SK-N-SH treated with all-trans-retinoic acid at 6 μM for 48 hours (cell line): ENCODE measurements at regions not wholly inside any gene's neighbourhood (a gene's known extent, or its start where the extent isn't known, plus 50 kb on each side); places are given as distances from the start of the nearest gene placed in this dataset.

ENCODE experiments used
- ATAC-seq: fragments of 200-7000 bp; cut with Tn5 transposase; 3 replicates; pipeline ENCODE4 v1.9.1; 2020; ENCODE audit warnings: mild to moderate bottlenecking, moderate library complexity
- ARNTL ChIP-seq: fragments of 450-650 bp; formaldehyde crosslinking; IDR thresholded peaks from 2 replicates; pipeline ENCODE4 v1.5.0; 2020; ENCODE audit warnings: low read depth, mild to moderate bottlenecking, moderate library complexity, borderline replicate concordance
- BACH2 ChIP-seq: fragments of 250-450 bp; sonication (Bioruptor Pico); IDR thresholded peaks from 2 replicates; pipeline ENCODE4 v1.9.0; 2021; ENCODE audit warnings: mild to moderate bottlenecking, borderline replicate concordance
- CSDC2 ChIP-seq: fragments of 250-450 bp; sonication (Bioruptor Pico); IDR thresholded peaks from 2 replicates; pipeline ENCODE4 v1.5.0; 2020; ENCODE audit warnings: mild to moderate bottlenecking, moderate library complexity
- ESRRG ChIP-seq: fragments of 250-450 bp; sonication (Bioruptor Pico); IDR thresholded peaks from 2 replicates; pipeline ENCODE4 v1.6.1; 2021; ENCODE audit warnings: mild to moderate bottlenecking
- PPARA ChIP-seq: fragments of 250-450 bp; sonication (Bioruptor Pico); IDR thresholded peaks from 2 replicates; pipeline ENCODE4 v1.5.0; 2020; ENCODE audit warnings: mild to moderate bottlenecking, borderline replicate concordance
- RARB ChIP-seq: fragments of 250-450 bp; sonication (Bioruptor Pico); IDR thresholded peaks from 2 replicates; pipeline ENCODE4 v1.8.0; 2021; ENCODE audit warnings: mild to moderate bottlenecking, moderate library complexity
- TCF4 ChIP-seq: fragments of 250-450 bp; sonication (Bioruptor Pico); IDR thresholded peaks from 2 replicates; pipeline ENCODE4 v1.8.0; 2021; ENCODE audit warnings: mild to moderate bottlenecking, moderate library complexity, borderline replicate concordance
- ZC3H10 ChIP-seq: fragments of 250-450 bp; sonication (Bioruptor Pico); IDR thresholded peaks from 2 replicates; pipeline ENCODE4 v1.5.1; 2021; ENCODE audit warnings: mild to moderate bottlenecking, moderate library complexity
- ZFP3 ChIP-seq: fragments of 250-450 bp; sonication (Bioruptor Pico); IDR thresholded peaks from 2 replicates; pipeline ENCODE4 v1.5.0; 2020; ENCODE audit warnings: mild to moderate bottlenecking, moderate library complexity
- ZFP30 ChIP-seq: fragments of 450-650 bp; formaldehyde crosslinking; IDR thresholded peaks from 2 replicates; pipeline ENCODE4 v1.5.0; 2022; ENCODE audit warnings: mild to moderate bottlenecking, moderate library complexity
- ZNF70 ChIP-seq: fragments of 450-650 bp; formaldehyde crosslinking; IDR thresholded peaks from 2 replicates; pipeline ENCODE4 v1.5.0; 2020; ENCODE audit warnings: mild to moderate bottlenecking, moderate library complexity
- ZNF8 ChIP-seq: fragments of 450-650 bp; formaldehyde crosslinking; IDR thresholded peaks from 2 replicates; pipeline ENCODE4 v1.5.0; 2020; ENCODE audit warnings: mild to moderate bottlenecking, moderate library complexity
- TF ChIP-seq, protein P1 (sequence below): fragments of 250-450 bp; sonication (Bioruptor Pico); IDR thresholded peaks from 2 replicates; pipeline ENCODE4 v1.5.0; 2020; ENCODE audit warnings: mild to moderate bottlenecking, moderate library complexity
- TF ChIP-seq, protein P2 (sequence below): fragments of 250-450 bp; sonication (Bioruptor Pico); IDR thresholded peaks from 2 replicates; pipeline ENCODE4 v1.5.1; 2021; ENCODE audit warnings: mild to moderate bottlenecking, moderate library complexity
- TF ChIP-seq, protein P3 (sequence below): fragments of 250-450 bp; sonication (Bioruptor Pico); IDR thresholded peaks from 2 replicates; pipeline ENCODE4 v1.8.0; 2020; ENCODE audit warnings: mild to moderate bottlenecking, moderate library complexity, borderline replicate concordance
- TF ChIP-seq, protein P4 (sequence below): fragments of 250-450 bp; sonication (Bioruptor Pico); IDR thresholded peaks from 2 replicates; pipeline ENCODE4 v1.8.0; 2021; ENCODE audit warnings: low read depth, mild to moderate bottlenecking, moderate library complexity, borderline replicate concordance
- TF ChIP-seq, protein P5 (sequence below): fragments of 250-450 bp; sonication (Bioruptor Pico); IDR thresholded peaks from 2 replicates; pipeline ENCODE4 v1.5.1; 2020; ENCODE audit warnings: low read depth, mild to moderate bottlenecking, moderate library complexity

DNA sequence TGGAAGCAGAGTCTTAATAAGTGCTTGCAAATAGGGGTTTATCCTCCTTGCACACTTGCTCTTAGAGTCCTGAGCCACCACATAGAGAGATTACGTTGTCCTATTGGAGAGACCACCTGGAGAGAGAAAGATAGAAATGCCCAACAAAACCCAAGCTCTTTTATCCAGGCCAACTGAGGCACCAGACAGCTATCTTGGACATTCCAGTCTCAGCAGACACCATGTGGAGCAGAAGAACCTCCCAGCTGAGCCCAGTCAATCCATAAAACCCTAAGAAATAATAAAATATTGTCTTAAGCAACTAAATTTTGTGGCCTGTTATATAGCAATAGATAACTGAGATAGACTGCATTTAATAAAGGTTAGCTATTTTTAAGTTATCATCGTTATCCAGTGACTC is 105.7 kb upstream of the PFN2 start:
- TF ChIP-seq ZFP3 (CRISPR knock-in tag) (no peak), PPARA (CRISPR knock-in tag) (no peak), RARB (CRISPR knock-in tag) (no peak)
- TF ChIP-seq, protein P1, sequence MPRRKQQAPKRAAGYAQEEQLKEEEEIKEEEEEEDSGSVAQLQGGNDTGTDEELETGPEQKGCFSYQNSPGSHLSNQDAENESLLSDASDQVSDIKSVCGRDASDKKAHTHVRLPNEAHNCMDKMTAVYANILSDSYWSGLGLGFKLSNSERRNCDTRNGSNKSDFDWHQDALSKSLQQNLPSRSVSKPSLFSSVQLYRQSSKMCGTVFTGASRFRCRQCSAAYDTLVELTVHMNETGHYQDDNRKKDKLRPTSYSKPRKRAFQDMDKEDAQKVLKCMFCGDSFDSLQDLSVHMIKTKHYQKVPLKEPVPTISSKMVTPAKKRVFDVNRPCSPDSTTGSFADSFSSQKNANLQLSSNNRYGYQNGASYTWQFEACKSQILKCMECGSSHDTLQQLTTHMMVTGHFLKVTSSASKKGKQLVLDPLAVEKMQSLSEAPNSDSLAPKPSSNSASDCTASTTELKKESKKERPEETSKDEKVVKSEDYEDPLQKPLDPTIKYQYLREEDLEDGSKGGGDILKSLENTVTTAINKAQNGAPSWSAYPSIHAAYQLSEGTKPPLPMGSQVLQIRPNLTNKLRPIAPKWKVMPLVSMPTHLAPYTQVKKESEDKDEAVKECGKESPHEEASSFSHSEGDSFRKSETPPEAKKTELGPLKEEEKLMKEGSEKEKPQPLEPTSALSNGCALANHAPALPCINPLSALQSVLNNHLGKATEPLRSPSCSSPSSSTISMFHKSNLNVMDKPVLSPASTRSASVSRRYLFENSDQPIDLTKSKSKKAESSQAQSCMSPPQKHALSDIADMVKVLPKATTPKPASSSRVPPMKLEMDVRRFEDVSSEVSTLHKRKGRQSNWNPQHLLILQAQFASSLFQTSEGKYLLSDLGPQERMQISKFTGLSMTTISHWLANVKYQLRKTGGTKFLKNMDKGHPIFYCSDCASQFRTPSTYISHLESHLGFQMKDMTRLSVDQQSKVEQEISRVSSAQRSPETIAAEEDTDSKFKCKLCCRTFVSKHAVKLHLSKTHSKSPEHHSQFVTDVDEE (CRISPR knock-in tag), result no peak
- ATAC-seq, result no peak

DNA sequence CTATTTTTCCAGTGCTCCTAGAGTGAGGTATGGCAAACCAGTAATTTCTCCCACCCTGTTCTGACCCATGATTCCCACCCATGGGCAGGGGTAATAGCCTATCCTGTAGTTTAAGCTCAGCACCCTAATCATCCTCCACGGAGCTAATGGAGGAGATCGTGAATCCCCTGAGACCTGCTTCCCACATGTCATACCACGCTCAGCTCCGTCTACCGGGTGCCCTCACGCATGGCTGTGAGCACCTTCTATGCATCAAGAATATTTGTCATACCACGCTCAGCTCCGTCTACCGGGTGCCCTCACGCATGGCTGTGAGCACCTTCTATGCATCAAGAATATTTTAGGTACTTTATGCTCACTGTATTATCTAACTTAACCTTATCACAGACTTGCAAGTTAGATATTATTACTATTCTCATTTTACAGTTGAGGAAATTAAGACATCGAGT is 104.7 kb upstream of the PFN2 start:
- TF ChIP-seq TCF4 (CRISPR knock-in tag), result no peak
- TF ChIP-seq, protein P2, sequence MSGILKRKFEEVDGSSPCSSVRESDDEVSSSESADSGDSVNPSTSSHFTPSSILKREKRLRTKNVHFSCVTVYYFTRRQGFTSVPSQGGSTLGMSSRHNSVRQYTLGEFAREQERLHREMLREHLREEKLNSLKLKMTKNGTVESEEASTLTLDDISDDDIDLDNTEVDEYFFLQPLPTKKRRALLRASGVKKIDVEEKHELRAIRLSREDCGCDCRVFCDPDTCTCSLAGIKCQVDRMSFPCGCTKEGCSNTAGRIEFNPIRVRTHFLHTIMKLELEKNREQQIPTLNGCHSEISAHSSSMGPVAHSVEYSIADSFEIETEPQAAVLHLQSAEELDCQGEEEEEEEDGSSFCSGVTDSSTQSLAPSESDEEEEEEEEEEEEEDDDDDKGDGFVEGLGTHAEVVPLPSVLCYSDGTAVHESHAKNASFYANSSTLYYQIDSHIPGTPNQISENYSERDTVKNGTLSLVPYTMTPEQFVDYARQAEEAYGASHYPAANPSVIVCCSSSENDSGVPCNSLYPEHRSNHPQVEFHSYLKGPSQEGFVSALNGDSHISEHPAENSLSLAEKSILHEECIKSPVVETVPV (CRISPR knock-in tag), result no peak
- TF ChIP-seq ESRRG, result no peak
- TF ChIP-seq, protein P3, sequence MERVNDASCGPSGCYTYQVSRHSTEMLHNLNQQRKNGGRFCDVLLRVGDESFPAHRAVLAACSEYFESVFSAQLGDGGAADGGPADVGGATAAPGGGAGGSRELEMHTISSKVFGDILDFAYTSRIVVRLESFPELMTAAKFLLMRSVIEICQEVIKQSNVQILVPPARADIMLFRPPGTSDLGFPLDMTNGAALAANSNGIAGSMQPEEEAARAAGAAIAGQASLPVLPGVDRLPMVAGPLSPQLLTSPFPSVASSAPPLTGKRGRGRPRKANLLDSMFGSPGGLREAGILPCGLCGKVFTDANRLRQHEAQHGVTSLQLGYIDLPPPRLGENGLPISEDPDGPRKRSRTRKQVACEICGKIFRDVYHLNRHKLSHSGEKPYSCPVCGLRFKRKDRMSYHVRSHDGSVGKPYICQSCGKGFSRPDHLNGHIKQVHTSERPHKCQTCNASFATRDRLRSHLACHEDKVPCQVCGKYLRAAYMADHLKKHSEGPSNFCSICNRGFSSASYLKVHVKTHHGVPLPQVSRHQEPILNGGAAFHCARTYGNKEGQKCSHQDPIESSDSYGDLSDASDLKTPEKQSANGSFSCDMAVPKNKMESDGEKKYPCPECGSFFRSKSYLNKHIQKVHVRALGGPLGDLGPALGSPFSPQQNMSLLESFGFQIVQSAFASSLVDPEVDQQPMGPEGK (CRISPR knock-in tag), result no peak
- TF ChIP-seq, protein P1 (CRISPR knock-in tag), result no peak
- TF ChIP-seq ZNF70, result no peak
- TF ChIP-seq BACH2 (CRISPR knock-in tag), result no peak
- TF ChIP-seq ZC3H10 (CRISPR knock-in tag), result no peak
- TF ChIP-seq ZNF8 (CRISPR knock-in tag), result no peak
- TF ChIP-seq CSDC2 (CRISPR knock-in tag), result no peak
- ATAC-seq, result no peak

DNA sequence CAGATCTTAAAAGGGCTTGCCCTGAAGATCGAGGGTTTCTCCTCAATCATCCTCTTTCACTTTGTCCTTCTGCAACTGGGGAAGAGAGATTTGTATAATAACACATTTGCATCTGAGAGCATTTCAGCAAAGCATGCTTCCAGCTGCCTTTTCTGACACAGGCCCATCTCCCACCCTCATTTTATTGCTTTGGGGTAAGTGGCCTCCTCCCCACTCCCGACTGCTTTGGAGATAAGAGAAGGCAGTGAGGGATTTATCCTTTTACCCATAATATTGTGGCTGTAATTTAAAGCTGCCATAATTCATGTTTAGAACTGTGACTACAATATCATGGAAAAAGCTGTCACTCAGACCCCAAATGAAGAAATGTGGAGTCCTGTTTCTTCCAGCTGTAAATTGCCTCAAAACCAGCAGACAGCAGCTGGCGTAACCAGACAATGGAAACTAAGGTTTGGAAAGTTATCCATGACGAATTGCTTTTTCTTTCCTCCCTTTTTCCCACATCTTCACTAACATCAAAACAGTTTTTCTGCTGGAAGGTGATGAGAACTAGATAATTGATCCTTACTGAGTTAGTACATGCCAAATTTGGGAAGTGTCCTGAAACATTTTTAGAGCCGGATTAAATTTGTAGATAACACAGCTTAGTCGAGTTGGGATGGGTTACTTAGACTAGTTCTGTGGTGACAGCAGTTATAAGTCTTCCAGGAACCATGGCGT is 104.2 kb upstream of the PFN2 start:
- no peak for TF ChIP-seq ZFP30 (CRISPR knock-in tag)
- TF ChIP-seq BACH2 (CRISPR knock-in tag), result no peak
- TF ChIP-seq, protein P4, sequence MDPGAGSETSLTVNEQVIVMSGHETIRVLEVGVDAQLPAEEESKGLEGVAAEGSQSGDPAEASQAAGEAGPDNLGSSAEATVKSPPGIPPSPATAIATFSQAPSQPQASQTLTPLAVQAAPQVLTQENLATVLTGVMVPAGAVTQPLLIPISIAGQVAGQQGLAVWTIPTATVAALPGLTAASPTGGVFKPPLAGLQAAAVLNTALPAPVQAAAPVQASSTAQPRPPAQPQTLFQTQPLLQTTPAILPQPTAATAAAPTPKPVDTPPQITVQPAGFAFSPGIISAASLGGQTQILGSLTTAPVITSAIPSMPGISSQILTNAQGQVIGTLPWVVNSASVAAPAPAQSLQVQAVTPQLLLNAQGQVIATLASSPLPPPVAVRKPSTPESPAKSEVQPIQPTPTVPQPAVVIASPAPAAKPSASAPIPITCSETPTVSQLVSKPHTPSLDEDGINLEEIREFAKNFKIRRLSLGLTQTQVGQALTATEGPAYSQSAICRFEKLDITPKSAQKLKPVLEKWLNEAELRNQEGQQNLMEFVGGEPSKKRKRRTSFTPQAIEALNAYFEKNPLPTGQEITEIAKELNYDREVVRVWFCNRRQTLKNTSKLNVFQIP (CRISPR knock-in tag), result no peak
- no peak for TF ChIP-seq PPARA (CRISPR knock-in tag)
- no peak for TF ChIP-seq ZFP3 (CRISPR knock-in tag)
- no peak for TF ChIP-seq ARNTL (CRISPR knock-in tag)
- TF ChIP-seq, protein P5, sequence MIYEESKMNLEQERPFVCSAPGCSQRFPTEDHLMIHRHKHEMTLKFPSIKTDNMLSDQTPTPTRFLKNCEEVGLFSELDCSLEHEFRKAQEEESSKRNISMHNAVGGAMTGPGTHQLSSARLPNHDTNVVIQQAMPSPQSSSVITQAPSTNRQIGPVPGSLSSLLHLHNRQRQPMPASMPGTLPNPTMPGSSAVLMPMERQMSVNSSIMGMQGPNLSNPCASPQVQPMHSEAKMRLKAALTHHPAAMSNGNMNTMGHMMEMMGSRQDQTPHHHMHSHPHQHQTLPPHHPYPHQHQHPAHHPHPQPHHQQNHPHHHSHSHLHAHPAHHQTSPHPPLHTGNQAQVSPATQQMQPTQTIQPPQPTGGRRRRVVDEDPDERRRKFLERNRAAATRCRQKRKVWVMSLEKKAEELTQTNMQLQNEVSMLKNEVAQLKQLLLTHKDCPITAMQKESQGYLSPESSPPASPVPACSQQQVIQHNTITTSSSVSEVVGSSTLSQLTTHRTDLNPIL (CRISPR knock-in tag), result no peak
- ATAC-seq, result no peak
